Umbilical cord (tissue), 1 donor: ENCODE measurements at regions not wholly inside any gene's neighbourhood (a gene's known extent, or its start where the extent isn't known, plus 50 kb on each side); places are given as distances from the start of the nearest gene placed in this dataset.

Source experiments
- DNase-seq: peaks from one replicate; pipeline ENCODE4 v3.0.0-alpha.2; 2015; ENCODE audit warnings: low spot score

DNA sequence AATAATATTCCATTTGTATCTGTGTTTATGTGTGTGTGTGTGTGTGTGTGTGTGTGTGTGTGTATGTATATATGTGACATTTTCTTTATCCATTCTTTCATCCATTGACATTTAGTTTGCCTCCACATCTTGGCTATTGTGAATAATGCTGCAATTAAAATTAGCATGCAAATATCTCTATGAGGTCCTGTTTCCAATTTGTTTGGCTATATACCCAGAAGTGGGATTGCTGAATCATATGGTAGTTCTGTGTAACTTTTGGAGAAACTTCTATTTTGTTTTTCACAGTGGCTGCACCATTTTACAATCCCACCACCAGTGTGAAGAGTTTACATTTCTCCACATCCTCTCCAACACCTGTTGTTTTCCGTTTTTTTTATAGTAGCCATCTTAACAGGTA is 53.1 kb downstream of the CH25H start:
- DNase-seq = no peak

- DNase-seq = no peak
Measured at GRCh38 chr10:89153116-89153515, 54.0 kb downstream of the CH25H start.

GRCh38 chr10:89151857-89152256 is 55.3 kb downstream of the CH25H start:
- peak; percentile 39 for DNase-seq

GRCh38 chr10:89148061-89148460 is 59.1 kb downstream of the CH25H start:
- no peak for DNase-seq

DNA sequence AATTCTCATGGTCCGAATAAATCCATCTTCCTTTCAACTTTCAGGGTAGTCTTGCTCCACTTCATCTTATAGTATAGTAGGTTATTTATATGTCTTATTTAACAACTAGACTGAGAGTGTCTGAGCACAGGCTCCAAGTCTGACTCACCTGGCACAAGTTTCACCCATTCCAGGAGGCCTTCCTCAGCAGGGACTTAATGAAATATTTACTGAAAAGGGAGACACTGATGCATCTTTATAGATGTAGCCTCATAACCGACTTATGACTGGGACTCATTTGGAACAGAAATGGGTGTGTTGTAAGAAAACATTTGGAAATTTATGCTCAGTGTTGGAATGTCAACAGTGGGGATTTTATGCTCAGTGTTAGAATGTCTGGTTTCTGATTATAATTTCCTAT is 59.9 kb downstream of the CH25H start:
- peak; percentile 40 for DNase-seq

- no peak for DNase-seq
Measured at GRCh38 chr10:89144836-89145235, 62.3 kb downstream of the CH25H start.

DNA sequence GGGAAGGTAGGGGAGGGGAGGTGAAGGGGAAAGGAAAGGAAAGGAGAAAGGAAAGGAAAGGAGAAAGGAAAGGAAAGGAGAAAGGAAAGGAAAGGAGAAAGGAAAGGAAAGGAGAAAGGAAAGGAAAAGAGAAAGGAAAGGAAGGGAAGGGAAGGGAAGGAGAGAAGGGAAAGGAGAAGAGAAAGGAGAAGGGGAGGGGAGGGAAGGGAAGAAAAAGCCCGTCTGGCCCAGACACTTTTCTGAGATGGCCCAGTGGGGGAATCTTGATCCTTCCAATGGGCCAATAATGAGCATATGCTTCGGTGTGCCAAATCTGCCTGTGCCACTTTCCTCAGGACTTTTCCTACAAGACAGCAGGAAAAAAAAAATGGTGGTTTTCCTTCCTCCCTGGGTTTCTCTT is 64.5 kb downstream of the CH25H start:
- no peak for DNase-seq

GRCh38 chr10:89138755-89139490 is 68.2 kb downstream of the CH25H start:
- DNase-seq = no peak

GRCh38 chr10:89134963-89135362 is 72.2 kb downstream of the CH25H start:
- no peak for DNase-seq

DNA sequence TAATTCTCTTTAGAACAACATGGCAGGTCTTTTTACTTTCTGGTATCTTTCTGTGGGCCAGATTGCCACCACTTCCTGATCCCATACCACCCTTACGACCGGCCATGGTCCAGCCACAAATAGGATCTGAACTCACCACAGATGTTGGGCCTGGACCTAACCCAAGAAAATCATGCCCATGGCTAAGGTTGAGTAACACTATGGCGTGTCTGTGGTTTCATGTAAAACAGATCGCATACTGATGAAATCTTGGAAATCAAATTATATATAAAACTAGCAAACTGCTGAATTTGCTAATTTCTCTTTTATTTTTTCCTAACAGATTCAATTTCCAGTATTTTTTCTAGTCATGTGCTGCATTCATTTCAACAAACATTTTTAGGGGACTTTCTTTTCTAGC is 77.2 kb downstream of the CH25H start:
- no peak for DNase-seq

DNA sequence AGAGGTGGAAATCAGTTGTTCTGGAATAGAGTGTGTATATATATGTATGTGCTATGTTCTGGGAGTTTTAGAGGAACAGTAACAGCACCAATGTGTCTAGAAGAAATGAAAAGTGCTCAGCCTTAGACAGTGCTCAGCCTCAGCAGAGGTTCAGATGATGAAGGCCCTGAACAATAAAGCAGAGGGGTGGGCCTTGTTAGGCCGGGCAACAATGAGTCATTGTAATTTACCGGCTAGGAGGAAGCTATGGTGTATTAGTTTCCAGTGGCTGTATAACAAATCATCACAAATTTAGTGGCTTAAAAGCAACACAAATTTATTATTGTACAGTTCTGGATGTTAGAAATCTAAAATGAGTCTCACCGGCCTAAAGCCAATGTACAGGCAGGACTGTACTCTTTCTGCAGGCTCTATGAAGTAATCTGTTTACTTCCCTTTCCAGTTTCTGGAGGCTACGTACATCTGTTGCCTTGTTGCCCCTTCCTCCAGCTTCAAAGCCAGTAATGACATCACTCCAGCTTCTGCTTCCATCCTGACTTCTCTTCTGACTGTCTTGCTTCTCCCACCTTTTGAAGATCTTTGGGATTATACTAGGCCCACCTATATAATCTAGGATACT is 84.6 kb downstream of the CH25H start:
- DNase-seq = peak; percentile 30

- DNase-seq = no peak
Measured at GRCh38 chr10:89121764-89122020, 85.4 kb downstream of the CH25H start.

GRCh38 chr10:89120931-89121763 is 86.0 kb downstream of the CH25H start:
- peak; percentile 16 for DNase-seq

DNA sequence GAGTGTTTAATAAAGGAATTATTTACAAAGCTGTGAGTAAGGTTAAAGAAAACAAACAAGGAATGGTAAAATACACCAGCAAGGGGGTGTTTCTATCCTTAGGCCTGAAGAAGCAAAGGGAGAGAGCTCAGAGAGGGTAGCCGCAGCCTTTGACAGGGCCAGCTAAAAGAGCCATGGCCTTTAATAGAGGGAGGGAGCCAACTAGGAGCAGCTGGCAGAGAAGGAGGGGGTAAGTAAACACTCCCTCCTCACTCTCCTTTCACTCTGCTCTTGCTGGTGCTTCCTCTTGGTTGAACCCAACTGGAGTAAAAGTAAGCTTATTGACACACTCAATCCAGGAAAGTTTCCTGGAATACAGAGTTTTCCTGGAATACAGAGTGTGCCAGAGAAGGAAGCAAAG is 87.5 kb downstream of the CH25H start:
- DNase-seq = no peak

DNA sequence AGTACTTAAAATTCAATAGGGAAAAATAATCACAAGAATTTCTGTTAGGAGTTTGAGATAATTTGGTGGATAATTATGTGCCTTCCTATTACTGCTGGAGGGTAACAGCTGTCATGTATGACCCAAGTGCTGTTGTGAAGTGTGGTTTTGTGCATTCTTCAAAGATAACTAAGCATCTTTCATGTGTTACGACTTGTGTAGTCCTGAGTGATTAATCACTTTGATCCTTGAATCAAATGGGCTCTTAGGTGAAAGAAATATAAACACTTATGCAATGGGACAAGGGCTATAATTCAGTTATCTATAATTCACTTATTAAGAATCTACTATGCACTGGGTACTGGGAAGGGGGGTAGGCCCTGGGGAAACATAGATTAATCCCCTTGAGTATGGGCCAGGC is 89.0 kb downstream of the CH25H start:
- no peak for DNase-seq

DNA sequence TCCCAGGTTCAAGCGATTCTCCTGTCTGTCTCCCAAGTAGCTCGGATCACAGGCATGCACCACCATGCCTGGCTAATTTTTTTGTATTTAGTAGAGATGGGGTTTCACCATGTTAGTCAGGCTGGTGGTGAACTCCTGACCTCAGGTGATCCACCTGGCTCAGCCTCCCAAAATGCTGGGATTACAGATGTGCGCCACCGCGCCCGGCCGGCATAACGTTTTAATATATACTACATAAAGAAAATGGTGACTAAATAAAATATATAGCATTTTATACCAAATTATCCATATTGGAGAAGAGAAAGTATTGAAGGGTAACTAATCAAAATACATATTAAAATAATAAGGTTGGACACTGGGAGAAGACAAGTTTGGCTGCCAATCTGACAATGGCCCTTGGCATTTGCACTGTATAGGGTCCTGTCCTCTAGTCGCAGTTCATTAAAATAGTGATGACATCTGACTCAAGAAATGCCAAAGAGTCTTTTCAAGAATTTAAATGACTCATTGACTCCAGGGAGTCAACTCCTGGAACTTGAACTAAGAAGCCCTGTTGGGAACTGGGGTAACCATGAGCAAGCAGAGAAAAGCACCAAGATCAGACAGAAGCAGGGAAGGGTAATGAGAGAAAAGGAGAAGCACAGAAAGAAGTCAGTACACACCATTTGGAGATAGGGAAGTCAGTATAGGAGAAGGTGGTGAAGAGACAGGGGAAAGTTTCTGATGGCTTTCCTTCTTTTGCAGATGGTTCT is 91.1 kb downstream of the CH25H start:
- DNase-seq = no peak

- no peak for DNase-seq
Measured at GRCh38 chr10:89114846-89115625, 92.1 kb downstream of the CH25H start.

- no peak for DNase-seq
Measured at GRCh38 chr10:89102735-89103134, 104.4 kb downstream of the CH25H start.

GRCh38 chr10:89101943-89102342 is 105.2 kb downstream of the CH25H start:
- DNase-seq = no peak

GRCh38 chr10:89100680-89101079 is 106.4 kb downstream of the CH25H start:
- no peak for DNase-seq

DNA sequence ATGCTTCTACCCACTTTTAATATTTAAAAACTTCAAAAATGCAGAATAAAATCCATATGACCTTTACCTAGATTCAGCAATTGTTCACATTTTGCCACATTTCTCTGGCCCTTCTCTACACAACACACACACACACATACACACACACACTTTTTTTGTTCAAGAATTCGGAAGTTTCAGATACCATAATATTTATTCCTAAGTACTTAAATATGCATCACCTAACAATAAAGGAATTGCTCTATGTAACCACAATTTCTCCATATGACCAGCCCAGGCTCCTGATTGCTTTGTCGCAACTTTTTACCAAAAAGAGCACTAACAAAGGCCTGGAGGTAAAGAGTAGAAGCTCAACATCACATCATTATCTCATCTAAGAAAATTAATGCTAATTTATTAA is 106.6 kb downstream of the FAS start:
- DNase-seq = no peak
